Liver (tissue), 8 donors: ENCODE measurements at regions not wholly inside any gene's neighbourhood (a gene's known extent, or its start where the extent isn't known, plus 50 kb on each side); places are given as distances from the start of the nearest gene placed in this dataset.

Experiments used
- DNase-seq: peaks from one replicate; pipeline ENCODE4 v3.0.0-alpha.2; 2017; ENCODE audit warnings: low spot score
- H3K27ac ChIP-seq, 2 donors: one replicate each; pipeline ENCODE4 v1.7.0; 2013; ENCODE audit warnings: inconsistent platforms in 2 of 2, low read length in 2 of 2, control low read depth in 1 of 2, low read depth in 1 of 2, mild to moderate bottlenecking in 1 of 2
- H3K27me3 ChIP-seq, 4 donors: one replicate each; pipeline versions ENCODE4 v1.6.1 to v1.7.0; 2013; ENCODE audit warnings: low read length in 3 of 4, inconsistent platforms in 1 of 4, mild to moderate bottlenecking in 1 of 4, moderate library complexity in 1 of 4; ENCODE audit not compliant: control insufficient read depth in 4 of 4, insufficient read depth in 4 of 4
- H3K36me3 ChIP-seq, 4 donors: one replicate each; pipeline versions ENCODE4 v1.6.1 to v1.7.0; 2013; ENCODE audit warnings: low read length in 3 of 4, mild to moderate bottlenecking in 3 of 4, low read depth in 1 of 4, moderate library complexity in 1 of 4; ENCODE audit not compliant: control insufficient read depth in 4 of 4, insufficient read depth in 3 of 4
- H3K4me1 ChIP-seq, 4 donors: one replicate each; pipeline versions ENCODE4 v1.6.1 to v1.7.0; 2013; ENCODE audit warnings: low read length in 3 of 4, mild to moderate bottlenecking in 3 of 4, moderate library complexity in 1 of 4; ENCODE audit not compliant: control insufficient read depth in 4 of 4, insufficient read depth in 4 of 4
- H3K4me3 ChIP-seq, 3 donors: one replicate each; pipeline versions ENCODE4 v1.6.1 to v1.7.0; 2013; ENCODE audit warnings: low read length in 3 of 3, control low read depth in 1 of 3, low read depth in 1 of 3, mild to moderate bottlenecking in 1 of 3
- H3K9ac ChIP-seq, 2 donors: one replicate each; pipeline ENCODE4 v1.7.0; 2013; ENCODE audit warnings: low read length in 2 of 2, mild to moderate bottlenecking in 2 of 2, moderate library complexity in 2 of 2, control low read depth in 1 of 2, low read depth in 1 of 2
- H3K9me3 ChIP-seq, 4 donors: one replicate each; pipeline versions ENCODE4 v1.6.1 to v1.7.0; 2013; ENCODE audit warnings: low read length in 3 of 4; ENCODE audit not compliant: control insufficient read depth in 4 of 4
- CTCF ChIP-seq: fragments of 150-350 bp; IDR thresholded peaks from 2 replicates; pipeline ENCODE4 v1.5.1; 2017; ENCODE audit warnings: improper control_type of control experiment, low read depth, low read length; ENCODE audit not compliant: missing input control
- EGR1 ChIP-seq, 2 donors: IDR thresholded peaks; 2 replicates each; pipeline ENCODE4 v1.6.1; 2016 to 2018; ENCODE audit warnings: antibody characterized with exemption in 2 of 2, low read depth in 2 of 2
- FOXA1 ChIP-seq: IDR thresholded peaks from 2 replicates; pipeline ENCODE4 v1.6.1; 2016; ENCODE audit warnings: antibody characterized with exemption
- FOXA2 ChIP-seq: IDR thresholded peaks from 2 replicates; pipeline ENCODE4 v1.6.1; 2016; ENCODE audit warnings: antibody characterized with exemption
- GABPA ChIP-seq, 2 donors: IDR thresholded peaks in 1 of 2; conservative IDR thresholded peaks in 1 of 2; 2 replicates each; pipeline ENCODE4 v1.6.1; 2016; ENCODE audit warnings: antibody characterized with exemption in 2 of 2, mild to moderate bottlenecking in 1 of 2, moderate library complexity in 1 of 2
- HNF4G ChIP-seq: IDR thresholded peaks from 2 replicates; pipeline ENCODE4 v1.6.1; 2016; ENCODE audit warnings: antibody characterized with exemption
- JUND ChIP-seq, 2 donors: IDR thresholded peaks; 2 replicates each; pipeline ENCODE4 v1.6.1; 2016; ENCODE audit warnings: antibody characterized with exemption in 2 of 2
- MAX ChIP-seq: IDR thresholded peaks from 2 replicates; pipeline ENCODE4 v1.6.1; 2016; ENCODE audit warnings: antibody characterized with exemption
- NR2F2 ChIP-seq: IDR thresholded peaks from 2 replicates; pipeline ENCODE4 v1.6.1; 2016; ENCODE audit warnings: antibody characterized with exemption
- RAD21 ChIP-seq, 2 donors: IDR thresholded peaks; 2 replicates each; pipeline ENCODE4 v1.6.1; 2016; ENCODE audit warnings: antibody characterized with exemption in 2 of 2, mild to moderate bottlenecking in 2 of 2
- REST ChIP-seq: IDR thresholded peaks from 2 replicates; pipeline ENCODE4 v1.6.1; 2016; ENCODE audit warnings: antibody characterized with exemption, mild to moderate bottlenecking
- RXRA ChIP-seq, 2 donors: IDR thresholded peaks; 2 replicates each; pipeline ENCODE4 v1.6.1; 2017 to 2018; ENCODE audit warnings: antibody characterized with exemption in 2 of 2, mild to moderate bottlenecking in 1 of 2
- SP1 ChIP-seq: IDR thresholded peaks from 2 replicates; pipeline ENCODE4 v1.6.1; 2018; ENCODE audit warnings: antibody characterized with exemption, mild to moderate bottlenecking
- TAF1 ChIP-seq: conservative IDR thresholded peaks from 2 replicates; pipeline ENCODE4 v1.6.1; 2016; ENCODE audit warnings: antibody characterized with exemption, mild to moderate bottlenecking
- WGBS: extraction: QIAGEN DNeasy Blood & Tissue Kit; methylation state at CpG from one replicate; pipeline ENCODE4 v1.1.7; 2013; 5-methylcytosine and 5-hydroxymethylcytosine counted together
- TF ChIP-seq, protein P1 (sequence below): IDR thresholded peaks from 2 replicates; pipeline ENCODE4 v1.6.1; 2016; ENCODE audit warnings: antibody characterized with exemption
- TF ChIP-seq, protein P2 (sequence below): IDR thresholded peaks from 2 replicates; pipeline ENCODE4 v1.6.1; 2016; ENCODE audit warnings: antibody characterized with exemption
- donor health status: healthy.
- donor health status: healthy.
- donor health status: healthy.
- donor health status: healthy.
- donor health status: healthy.

DNA sequence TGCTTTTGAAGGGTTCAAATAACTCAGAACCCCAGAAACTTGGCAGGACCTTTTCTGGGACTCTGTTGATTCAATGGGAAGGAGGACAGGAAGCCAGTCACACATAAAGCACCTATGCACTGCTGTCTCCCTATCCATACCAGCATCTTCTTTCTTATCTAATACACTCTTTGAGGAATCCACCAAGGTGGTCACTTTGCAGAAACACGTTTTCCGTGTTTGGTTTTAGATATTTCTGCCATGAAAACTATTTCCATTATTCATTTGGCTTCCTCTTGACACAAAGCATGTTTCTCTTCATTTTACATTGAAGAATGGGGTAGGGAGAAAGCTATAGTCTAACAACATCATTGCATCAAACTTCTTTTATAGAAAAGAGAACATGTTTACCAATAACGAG lies 76.5 kb upstream of the NR3C1 start:
- WGBS, result 94% methylated on average over 3 of the region's 3 CpGs
- Histone ChIP-seq H3K36me3 (no peaks in the 10 kb centered on the region), H3K27ac (no peak overlapping the region), H3K9ac (no peak overlapping the region), H3K27me3 (no peaks in the 10 kb centered on the region), H3K4me3 (no peak overlapping the region), H3K4me1 (peaks cover 6 to 18% (median 16%) of the 10 kb centered on the region in 4 donors), H3K9me3 (no peaks in the 10 kb centered on the region)
- DNase-seq, result no peak
- TF ChIP-seq JUND (IDR thresholded peaks at IDR 0.05) (no peak), REST (no peak), NR2F2 (no peak), RAD21 (IDR thresholded peaks at IDR 0.05) (no peak), SP1 (no peak), MAX (no peak), RXRA (IDR thresholded peaks at IDR 0.05) (no peak), FOXA2 (no peak), HNF4G (no peak), EGR1 (IDR thresholded peaks at IDR 0.05; ENCODE audit: low read depth in 2 of 2) (no peak), GABPA (IDR thresholded peaks at IDR 0.05 in 1 of 2, conservative IDR thresholded peaks at IDR 0.05 in 1 of 2) (no peak), CTCF (no peak)
- TF ChIP-seq, protein P1, sequence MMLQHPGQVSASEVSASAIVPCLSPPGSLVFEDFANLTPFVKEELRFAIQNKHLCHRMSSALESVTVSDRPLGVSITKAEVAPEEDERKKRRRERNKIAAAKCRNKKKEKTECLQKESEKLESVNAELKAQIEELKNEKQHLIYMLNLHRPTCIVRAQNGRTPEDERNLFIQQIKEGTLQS, result no peak
- TF ChIP-seq, protein P2, sequence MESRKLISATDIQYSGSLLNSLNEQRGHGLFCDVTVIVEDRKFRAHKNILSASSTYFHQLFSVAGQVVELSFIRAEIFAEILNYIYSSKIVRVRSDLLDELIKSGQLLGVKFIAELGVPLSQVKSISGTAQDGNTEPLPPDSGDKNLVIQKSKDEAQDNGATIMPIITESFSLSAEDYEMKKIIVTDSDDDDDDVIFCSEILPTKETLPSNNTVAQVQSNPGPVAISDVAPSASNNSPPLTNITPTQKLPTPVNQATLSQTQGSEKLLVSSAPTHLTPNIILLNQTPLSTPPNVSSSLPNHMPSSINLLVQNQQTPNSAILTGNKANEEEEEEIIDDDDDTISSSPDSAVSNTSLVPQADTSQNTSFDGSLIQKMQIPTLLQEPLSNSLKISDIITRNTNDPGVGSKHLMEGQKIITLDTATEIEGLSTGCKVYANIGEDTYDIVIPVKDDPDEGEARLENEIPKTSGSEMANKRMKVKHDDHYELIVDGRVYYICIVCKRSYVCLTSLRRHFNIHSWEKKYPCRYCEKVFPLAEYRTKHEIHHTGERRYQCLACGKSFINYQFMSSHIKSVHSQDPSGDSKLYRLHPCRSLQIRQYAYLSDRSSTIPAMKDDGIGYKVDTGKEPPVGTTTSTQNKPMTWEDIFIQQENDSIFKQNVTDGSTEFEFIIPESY, result no peak

- no peak for DNase-seq
- Histone ChIP-seq H3K9ac (no peak overlapping the region), H3K36me3 (no peaks in the 10 kb centered on the region), H3K4me3 (no peak overlapping the region), H3K27me3 (no peaks in the 10 kb centered on the region), H3K4me1 (peaks cover 6 to 18% (median 16%) of the 10 kb centered on the region in 4 donors), H3K27ac (no peak overlapping the region), H3K9me3 (no peaks in the 10 kb centered on the region)
- TF ChIP-seq, protein P2, result no peak
- no peak for TF ChIP-seq GABPA (IDR thresholded peaks at IDR 0.05 in 1 of 2, conservative IDR thresholded peaks at IDR 0.05 in 1 of 2)
- TF ChIP-seq FOXA1, result no peak
- TF ChIP-seq TAF1, result no peak
- TF ChIP-seq CTCF, result no peak
- TF ChIP-seq HNF4G, result no peak
- 99% methylated on average over 1 of the region's 1 CpG for WGBS
Observed at GRCh38 chr5:143479394-143479793, 75.9 kb upstream of the NR3C1 start.
